Thyroid gland (tissue), 4 donors: ENCODE measurements at regions not wholly inside any gene's neighbourhood (a gene's known extent, or its start where the extent isn't known, plus 50 kb on each side); places are given as distances from the start of the nearest gene placed in this dataset.

ENCODE experiments used
- DNase-seq, 2 donors: peaks; one replicate each; pipeline ENCODE4 v3.0.0-alpha.2; 2019
- H3K27ac ChIP-seq, 3 donors: fragments of 200-600 bp; sonication (generic); 1 replicate in 2 of 3; 2 replicates in 1 of 3; pipeline ENCODE4 v1.5.1; 2016 to 2019; ENCODE audit warnings: mild to moderate bottlenecking in 1 of 3, moderate library complexity in 1 of 3
- H3K27me3 ChIP-seq: fragments of 200-600 bp; sonication (generic); one replicate; pipeline ENCODE4 v1.5.1; 2019
- H3K36me3 ChIP-seq, 2 donors: fragments of 200-600 bp; sonication (generic); one replicate each; pipeline ENCODE4 v1.5.1; 2016 to 2019
- H3K4me1 ChIP-seq, 2 donors: fragments of 200-600 bp; sonication (generic); one replicate each; pipeline ENCODE4 v1.5.1; 2017 to 2019
- H3K4me3 ChIP-seq, 3 donors: fragments of 200-600 bp; sonication (generic); replicated peaks in 1 of 3; 1 replicate in 2 of 3; 2 replicates in 1 of 3; pipeline ENCODE4 v1.5.1; 2016; ENCODE audit warnings: mild to moderate bottlenecking in 1 of 3
- H3K9me3 ChIP-seq: fragments of 200-600 bp; sonication (generic); one replicate; pipeline ENCODE4 v1.5.1; 2017
- POLR2A ChIP-seq, 2 donors: fragments of 450-650 bp; IDR thresholded peaks; one replicate each; pipeline ENCODE4 v1.6.1; 2017; ENCODE audit warnings: antibody characterized with exemption in 2 of 2, mild to moderate bottlenecking in 2 of 2, moderate library complexity in 1 of 2
- WGBS, 2 donors: methylation state at CpG; one replicate each; pipeline ENCODE4 v1.1.5; 2017; 5-methylcytosine and 5-hydroxymethylcytosine counted together
- intact Hi-C: fragments of 100-400 bp; cut with DNase I; formaldehyde crosslinking; loops from one replicate; pipeline ENCODE4 v1.15.1; 2023
- TF ChIP-seq, protein P1 (sequence below), 6 experiments: fragments of 200-600 bp in 3 of 6; fragments of 450-650 bp in 3 of 6; sonication (generic) in 3 of 6; IDR thresholded peaks; one replicate each; pipeline ENCODE4 v1.5.1; 2016 to 2019; ENCODE audit warnings: antibody characterized with exemption in 6 of 6, mild to moderate bottlenecking in 2 of 6, inconsistent platforms in 1 of 6, moderate library complexity in 1 of 6

DNA sequence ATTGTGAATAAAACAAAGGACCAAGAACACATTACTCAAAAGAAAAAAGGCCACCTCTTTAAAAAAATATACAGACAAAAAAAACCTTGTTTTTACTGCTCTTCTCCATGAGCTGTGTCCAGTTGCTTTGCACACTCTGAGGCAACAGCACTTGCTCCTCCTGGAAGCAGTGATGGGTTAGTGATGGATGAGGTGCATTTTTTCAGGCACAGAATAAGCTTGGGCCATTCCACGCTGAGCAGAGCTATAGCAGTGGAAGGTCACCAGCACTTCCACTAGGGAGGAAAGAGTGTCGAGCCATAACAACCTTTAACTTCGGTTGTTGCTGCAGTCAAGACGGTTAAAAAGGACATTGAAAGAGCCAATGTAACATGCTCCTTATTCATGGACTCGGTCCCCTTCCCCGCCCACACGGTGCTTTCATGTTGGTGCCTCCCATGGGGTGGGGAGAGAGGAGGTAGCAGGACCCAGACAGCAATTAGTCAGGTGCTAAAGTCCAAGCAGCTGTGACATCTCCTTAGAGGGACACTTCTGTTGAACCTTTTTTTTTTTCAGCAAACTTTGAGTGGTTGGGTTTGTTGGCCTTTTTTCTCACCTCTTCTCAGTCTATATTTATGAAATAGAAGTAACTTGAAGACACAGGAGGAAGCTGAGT lies 136.5 kb upstream of the ADARB2 start:
- Histone ChIP-seq H3K4me3 (no peak overlapping the region), H3K36me3 (no peaks in the 10 kb centered on the region), H3K4me1 (no peaks in the 10 kb centered on the region), H3K27ac (no peak overlapping the region), H3K9me3 (no peaks in the 10 kb centered on the region), H3K27me3 (no peaks in the 10 kb centered on the region)
- DNase-seq: no peak
- WGBS, 2 donors: 75 to 82% methylated on average over 7 of the region's 7 CpGs
- TF ChIP-seq, protein P1, sequence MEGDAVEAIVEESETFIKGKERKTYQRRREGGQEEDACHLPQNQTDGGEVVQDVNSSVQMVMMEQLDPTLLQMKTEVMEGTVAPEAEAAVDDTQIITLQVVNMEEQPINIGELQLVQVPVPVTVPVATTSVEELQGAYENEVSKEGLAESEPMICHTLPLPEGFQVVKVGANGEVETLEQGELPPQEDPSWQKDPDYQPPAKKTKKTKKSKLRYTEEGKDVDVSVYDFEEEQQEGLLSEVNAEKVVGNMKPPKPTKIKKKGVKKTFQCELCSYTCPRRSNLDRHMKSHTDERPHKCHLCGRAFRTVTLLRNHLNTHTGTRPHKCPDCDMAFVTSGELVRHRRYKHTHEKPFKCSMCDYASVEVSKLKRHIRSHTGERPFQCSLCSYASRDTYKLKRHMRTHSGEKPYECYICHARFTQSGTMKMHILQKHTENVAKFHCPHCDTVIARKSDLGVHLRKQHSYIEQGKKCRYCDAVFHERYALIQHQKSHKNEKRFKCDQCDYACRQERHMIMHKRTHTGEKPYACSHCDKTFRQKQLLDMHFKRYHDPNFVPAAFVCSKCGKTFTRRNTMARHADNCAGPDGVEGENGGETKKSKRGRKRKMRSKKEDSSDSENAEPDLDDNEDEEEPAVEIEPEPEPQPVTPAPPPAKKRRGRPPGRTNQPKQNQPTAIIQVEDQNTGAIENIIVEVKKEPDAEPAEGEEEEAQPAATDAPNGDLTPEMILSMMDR (IDR thresholded peaks at IDR 0.05): no peak
- no peak for TF ChIP-seq POLR2A (IDR thresholded peaks at IDR 0.05)
- intact Hi-C loops: no loop called here

DNA sequence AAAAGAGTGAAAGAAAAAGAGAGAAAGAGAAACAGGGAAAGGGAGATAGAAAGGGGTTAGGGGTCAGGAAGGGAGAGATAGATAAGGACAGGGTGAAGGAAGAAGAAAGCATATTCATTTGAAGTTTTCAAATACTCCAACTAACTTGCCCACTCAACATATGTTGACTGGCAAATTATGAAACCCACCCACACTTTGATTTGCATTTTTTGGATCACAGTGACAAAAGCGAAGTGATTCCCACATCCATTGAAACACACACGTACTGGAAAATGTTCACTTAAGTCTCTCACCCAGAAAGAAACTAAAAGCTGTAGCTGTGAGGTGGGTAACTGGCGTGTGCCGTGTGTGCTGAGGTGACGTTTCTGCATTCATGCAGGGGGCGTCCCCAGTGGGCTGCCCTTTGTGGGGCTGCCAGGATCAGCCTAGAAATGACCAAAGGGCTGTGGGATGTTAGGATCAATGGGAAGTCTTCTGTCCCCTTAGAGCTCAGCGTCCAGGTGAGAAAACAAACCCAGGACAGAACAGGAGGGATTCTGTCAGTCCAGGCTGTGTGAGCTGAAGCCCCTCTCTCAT lies 134.9 kb upstream of the ADARB2 start:
- DNase-seq: no peak
- Histone ChIP-seq H3K36me3 (no peaks in the 10 kb centered on the region), H3K4me1 (no peaks in the 10 kb centered on the region), H3K9me3 (no peaks in the 10 kb centered on the region), H3K4me3 (no peak overlapping the region), H3K27me3 (no peaks in the 10 kb centered on the region), H3K27ac (no peak overlapping the region)
- TF ChIP-seq, protein P1 (IDR thresholded peaks at IDR 0.05): no peak
- 69 to 82% methylated on average over 7 of the region's 7 CpGs for WGBS, 2 donors
- intact Hi-C loops: no loop called here

DNA sequence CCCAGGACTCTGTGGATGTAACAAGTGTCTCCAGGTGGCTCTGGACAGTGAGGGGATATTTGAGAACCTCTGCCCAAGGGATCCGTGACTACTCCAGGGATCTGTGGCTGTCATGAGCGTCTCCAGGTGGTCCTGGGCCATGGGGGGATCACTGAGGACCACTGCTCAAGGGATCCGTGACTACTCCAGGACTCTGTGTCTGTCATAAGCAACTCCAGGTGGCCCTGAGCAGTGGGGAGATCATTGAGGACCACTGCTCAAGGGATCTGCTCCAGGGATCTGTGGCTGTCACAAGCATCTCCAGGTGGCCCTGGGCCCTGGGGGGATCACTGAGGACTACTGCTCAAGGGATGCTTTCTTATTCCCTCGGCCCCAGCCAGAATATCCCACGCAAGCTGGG lies 133.2 kb upstream of the ADARB2 start:
- Histone ChIP-seq H3K27ac (no peak overlapping the region), H3K9me3 (no peaks in the 10 kb centered on the region), H3K27me3 (no peaks in the 10 kb centered on the region), H3K4me1 (no peaks in the 10 kb centered on the region), H3K36me3 (no peaks in the 10 kb centered on the region), H3K4me3 (no peak overlapping the region)
- TF ChIP-seq POLR2A (IDR thresholded peaks at IDR 0.05): no peak
- TF ChIP-seq, protein P1 (IDR thresholded peaks at IDR 0.05): no peak
- WGBS, 2 donors: 59 to 87% methylated on average over 4 to 5 of the region's 5 CpGs
- intact Hi-C loops: no loop called here
- no peak for DNase-seq

DNA sequence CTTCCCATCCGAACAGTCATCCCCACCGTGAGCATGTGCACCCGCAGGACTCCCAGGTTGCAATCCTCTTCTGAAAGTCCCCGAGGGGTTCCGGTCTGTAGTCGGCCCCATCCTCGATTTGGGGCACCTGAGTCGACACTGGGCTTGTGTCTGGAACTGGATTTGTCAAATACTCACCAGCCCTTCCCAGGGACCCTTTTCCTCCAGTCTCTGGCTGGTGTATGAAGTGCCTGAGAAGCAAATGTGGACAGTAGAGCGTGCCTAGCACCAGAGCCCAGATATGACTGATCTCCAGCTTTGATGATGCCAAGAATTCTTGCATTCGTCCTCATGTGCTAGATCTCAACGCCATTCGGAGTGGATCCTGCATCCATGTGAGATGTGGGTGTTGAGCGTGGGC lies 132.5 kb upstream of the ADARB2 start:
- H3K27ac ChIP-seq: no peak overlapping the region
- H3K27me3 ChIP-seq: no peaks in the 10 kb centered on the region
- no peak for DNase-seq
- WGBS, 2 donors: 82 to 85% methylated on average over 13 of the region's 13 CpGs
- H3K36me3 ChIP-seq: no peaks in the 10 kb centered on the region
- no peaks in the 10 kb centered on the region for H3K4me1 ChIP-seq
- H3K9me3 ChIP-seq: no peaks in the 10 kb centered on the region
- TF ChIP-seq POLR2A (IDR thresholded peaks at IDR 0.05): no peak
- TF ChIP-seq, protein P1 (IDR thresholded peaks at IDR 0.05): no peak
- intact Hi-C loops: no loop called here
- H3K4me3 ChIP-seq: no peak overlapping the region

DNA sequence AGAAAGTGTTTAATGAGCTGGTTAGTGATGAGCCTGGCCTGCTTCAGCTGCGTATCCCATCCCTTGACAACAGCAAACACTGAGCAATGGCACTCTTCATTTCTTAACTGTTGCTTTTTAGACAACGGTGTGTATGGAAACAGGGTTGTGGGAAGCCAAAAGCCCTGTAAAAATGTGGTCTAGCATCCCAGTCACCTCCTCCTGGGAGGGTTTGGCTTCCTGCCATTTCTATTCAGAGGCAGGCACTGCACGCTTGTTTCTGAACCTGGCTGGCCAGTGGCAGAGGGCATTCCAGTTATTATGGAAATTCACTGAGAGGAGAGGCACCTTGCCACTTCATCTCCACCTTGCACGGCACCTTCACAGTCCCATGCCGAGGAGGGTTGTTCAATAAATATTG lies 123.0 kb upstream of the ADARB2 start:
- DNase-seq: no peak
- 56 to 61% methylated on average over 5 of the region's 5 CpGs for WGBS, 2 donors
- intact Hi-C loops: no loop called here
- Histone ChIP-seq H3K4me1 (no peaks in the 10 kb centered on the region), H3K4me3 (no peak overlapping the region), H3K27me3 (no peaks in the 10 kb centered on the region), H3K27ac (no peak overlapping the region), H3K9me3 (no peaks in the 10 kb centered on the region), H3K36me3 (no peaks in the 10 kb centered on the region)
- TF ChIP-seq POLR2A (IDR thresholded peaks at IDR 0.05): no peak
- TF ChIP-seq, protein P1 (IDR thresholded peaks at IDR 0.05): no peak
